ENCODE measurements at regions not wholly inside any gene's neighbourhood (a gene's known extent, or its start where the extent isn't known, plus 50 kb on each side); places are given as distances from the start of the nearest gene placed in this dataset.

- no peak for DNase-seq (ENCODE audit: low spot score)
Observed at GRCh38 chr4:164408831-164409230, 345.1 kb upstream of the SMIM31 start.

GRCh38 chr4:164410401-164410800 is 343.5 kb upstream of the SMIM31 start:
- no peak for DNase-seq (ENCODE audit: low spot score)

GRCh38 chr4:164412246-164412645 is 341.7 kb upstream of the SMIM31 start:
- DNase-seq (ENCODE audit: low spot score): no peak

GRCh38 chr4:164413743-164414142 is 340.2 kb upstream of the SMIM31 start:
- DNase-seq (ENCODE audit: low spot score): no peak

GRCh38 chr4:164423819-164424218 is 330.1 kb upstream of the SMIM31 start:
- DNase-seq (ENCODE audit: low spot score): no peak

GRCh38 chr4:164424846-164425245 is 329.1 kb upstream of the SMIM31 start:
- DNase-seq (ENCODE audit: low spot score): no peak

- DNase-seq (ENCODE audit: low spot score): no peak
Observed at GRCh38 chr4:164428561-164428960, 325.4 kb upstream of the SMIM31 start.

- DNase-seq (ENCODE audit: low spot score): no peak
Observed at GRCh38 chr4:164438321-164438720, 315.6 kb upstream of the SMIM31 start.

- no peak for DNase-seq (ENCODE audit: low spot score)
Observed at GRCh38 chr4:164439037-164439436, 314.9 kb upstream of the SMIM31 start.

GRCh38 chr4:164440199-164440598 is 313.7 kb upstream of the SMIM31 start:
- DNase-seq (ENCODE audit: low spot score): no peak

GRCh38 chr4:164441109-164441508 is 312.8 kb upstream of the SMIM31 start:
- DNase-seq (ENCODE audit: low spot score): no peak

- no peak for DNase-seq (ENCODE audit: low spot score)
Observed at GRCh38 chr4:164442180-164442579, 311.8 kb upstream of the SMIM31 start.

GRCh38 chr4:164446516-164446915 is 307.4 kb upstream of the SMIM31 start:
- DNase-seq (ENCODE audit: low spot score): no peak

GRCh38 chr4:164461901-164462300 is 292.0 kb upstream of the SMIM31 start:
- DNase-seq (ENCODE audit: low spot score): no peak

- no peak for DNase-seq (ENCODE audit: low spot score)
Observed at GRCh38 chr4:164462471-164462870, 291.5 kb upstream of the SMIM31 start.

- no peak for DNase-seq (ENCODE audit: low spot score)
Observed at GRCh38 chr4:164464313-164464712, 289.6 kb upstream of the SMIM31 start.

GRCh38 chr4:164467493-164467892 is 286.4 kb upstream of the SMIM31 start:
- no peak for DNase-seq (ENCODE audit: low spot score)

- no peak for DNase-seq (ENCODE audit: low spot score)
Observed at GRCh38 chr4:164481306-164482091, 272.4 kb upstream of the SMIM31 start.

GRCh38 chr4:164482092-164482404 is 271.9 kb upstream of the SMIM31 start:
- DNase-seq (ENCODE audit: low spot score): no peak

- DNase-seq (ENCODE audit: low spot score): no peak
Observed at GRCh38 chr4:164482758-164483157, 271.2 kb upstream of the SMIM31 start.

GRCh38 chr4:164483711-164484110 is 270.2 kb upstream of the SMIM31 start:
- no peak for DNase-seq (ENCODE audit: low spot score)

GRCh38 chr4:164484551-164484950 is 269.4 kb upstream of the SMIM31 start:
- no peak for DNase-seq (ENCODE audit: low spot score)

- no peak for DNase-seq (ENCODE audit: low spot score)
Observed at GRCh38 chr4:164485136-164485535, 268.8 kb upstream of the SMIM31 start.

- no peak for DNase-seq (ENCODE audit: low spot score)
Observed at GRCh38 chr4:164488114-164488513, 265.8 kb upstream of the SMIM31 start.
